WTC11 (cell line): ENCODE measurements at regions not wholly inside any gene's neighbourhood (a gene's known extent, or its start where the extent isn't known, plus 50 kb on each side); places are given as distances from the start of the nearest gene placed in this dataset.

ENCODE experiments used
- ATF1 ChIP-seq: sonication (generic); formaldehyde crosslinking; IDR thresholded peaks from 2 replicates; pipeline ENCODE4 v1.8.1; 2023; ENCODE audit warnings: mild to moderate bottlenecking, moderate library complexity, missing genetic modification reagents
- ATF3 ChIP-seq: sonication (generic); formaldehyde crosslinking; conservative IDR thresholded peaks from 2 replicates; pipeline ENCODE4 v1.8.1; 2022; ENCODE audit warnings: mild to moderate bottlenecking, missing genetic modification reagents
- CTCF ChIP-seq: fragments of 200-600 bp; IDR thresholded peaks from 2 replicates; pipeline ENCODE4 v1.8.0; 2022; ENCODE audit warnings: antibody characterized with exemption
- E2F5 ChIP-seq: sonication (generic); formaldehyde crosslinking; IDR thresholded peaks from 2 replicates; pipeline ENCODE4 v1.8.1; 2022; ENCODE audit warnings: mild to moderate bottlenecking, moderate library complexity, missing genetic modification reagents
- ELF4 ChIP-seq: sonication (generic); formaldehyde crosslinking; IDR thresholded peaks from 2 replicates; pipeline ENCODE4 v1.8.1; 2022; ENCODE audit warnings: low read depth, mild to moderate bottlenecking, moderate library complexity, missing genetic modification reagents
- FOXJ3 ChIP-seq: sonication (generic); formaldehyde crosslinking; IDR thresholded peaks from 2 replicates; pipeline ENCODE4 v1.9.0; 2021; ENCODE audit warnings: missing genetic modification reagents, mild to moderate bottlenecking, borderline replicate concordance
- FOXP1 ChIP-seq: sonication (generic); formaldehyde crosslinking; IDR thresholded peaks from 2 replicates; pipeline ENCODE4 v1.8.0; 2022; ENCODE audit warnings: missing genetic modification reagents, mild to moderate bottlenecking, moderate library complexity, borderline replicate concordance
- NR1H2 ChIP-seq: sonication (generic); formaldehyde crosslinking; IDR thresholded peaks from 2 replicates; pipeline ENCODE4 v1.9.0; 2021; ENCODE audit warnings: mild to moderate bottlenecking, moderate library complexity, missing genetic modification reagents
- NR3C1 ChIP-seq: sonication (generic); formaldehyde crosslinking; conservative IDR thresholded peaks from 2 replicates; pipeline ENCODE4 v1.8.1; 2023; ENCODE audit warnings: low read depth, mild to moderate bottlenecking, missing genetic modification reagents
- SMAD3 ChIP-seq: sonication (generic); formaldehyde crosslinking; IDR thresholded peaks from 2 replicates; pipeline ENCODE4 v1.8.0; 2022; ENCODE audit warnings: missing genetic modification reagents, mild to moderate bottlenecking, borderline replicate concordance
- TCF7 ChIP-seq: sonication (generic); formaldehyde crosslinking; IDR thresholded peaks from 2 replicates; pipeline ENCODE4 v1.8.0; 2022; ENCODE audit warnings: mild to moderate bottlenecking, low read depth, missing genetic modification reagents, moderate library complexity
- ZBTB43 ChIP-seq: sonication (generic); formaldehyde crosslinking; IDR thresholded peaks from 2 replicates; pipeline ENCODE4 v1.8.1; 2023; ENCODE audit warnings: mild to moderate bottlenecking, missing genetic modification reagents
- ZNF512 ChIP-seq: sonication (generic); formaldehyde crosslinking; IDR thresholded peaks from 2 replicates; pipeline ENCODE4 v1.8.1; 2022; ENCODE audit warnings: missing genetic modification reagents, borderline replicate concordance

GRCh38 chr14:31921721-31922120, 155.4 kb upstream of the ARHGAP5 start:
- TF ChIP-seq E2F5 (CRISPR knock-in tag), result no peak
- TF ChIP-seq NR3C1 (CRISPR knock-in tag), result no peak
- TF ChIP-seq CTCF, result no peak
- TF ChIP-seq ZNF512 (CRISPR knock-in tag), result no peak
- TF ChIP-seq SMAD3 (CRISPR knock-in tag), result no peak
- TF ChIP-seq FOXJ3 (CRISPR knock-in tag), result no peak
- TF ChIP-seq ATF1, result no peak
- no peak for TF ChIP-seq ATF3 (CRISPR knock-in tag)
- no peak for TF ChIP-seq ELF4 (CRISPR knock-in tag)
- no peak for TF ChIP-seq ZBTB43 (CRISPR knock-in tag)
- no peak for TF ChIP-seq TCF7 (CRISPR knock-in tag)
- TF ChIP-seq FOXP1, result no peak
- no peak for TF ChIP-seq NR1H2 (CRISPR knock-in tag)
